GM13977 (cell line): ENCODE measurements at regions not wholly inside any gene's neighbourhood (a gene's known extent, or its start where the extent isn't known, plus 50 kb on each side); places are given as distances from the start of the nearest gene placed in this dataset.
A peak's percentile ranks its signal among the peaks of the same experiment; 100 is the strongest.

Source experiments
- DNase-seq: peaks from one replicate; pipeline ENCODE4 v3.0.0; 2012; ENCODE audit warnings: low spot score
- in situ Hi-C: fragments of 300-500 bp; cut with MboI; formaldehyde crosslinking; loops from one replicate; pipeline ENCODE4 v1.12.0; 2022; ENCODE audit warnings: low sequenced_read_pairs, low pct_unique_long_range_greater_than_20kb, mixed read lengths, inconsistent platforms; ENCODE audit not compliant: unreplicated experiment
- TF ChIP-seq, protein P1 (sequence below): IDR thresholded peaks from 2 replicates; pipeline ENCODE4 v1.5.1; 2012; ENCODE audit warnings: mild to moderate bottlenecking, control low read depth; ENCODE audit not compliant: insufficient read depth; ENCODE audit errors: extremely low read depth, missing control alignments

DNA sequence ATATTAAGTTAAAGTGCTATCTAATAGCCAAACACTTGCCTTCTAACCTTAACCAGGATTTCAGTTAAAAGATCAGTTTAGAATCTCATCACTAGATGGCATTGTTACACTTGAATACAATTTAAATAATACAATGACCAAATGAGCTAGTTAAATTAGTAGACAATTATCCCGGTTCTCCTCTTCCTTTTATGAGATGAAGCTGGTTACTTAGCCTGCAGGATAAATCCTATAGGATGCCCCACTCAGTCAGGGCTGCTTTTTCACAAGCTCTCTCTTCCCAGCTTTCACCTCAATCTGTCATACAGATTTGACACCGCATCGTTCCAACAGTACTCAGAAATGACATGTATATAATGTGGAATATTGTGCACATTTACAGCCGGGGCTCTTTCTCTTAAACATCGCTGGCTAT is 678.8 kb downstream of the KCNJ3 start:
- in situ Hi-C loops, result loop anchor here (25.0 kb wide), 1 partner anchor 435 kb away; no protein-coding TSS in a partner anchor
- no peak for DNase-seq
- TF ChIP-seq, protein P1, sequence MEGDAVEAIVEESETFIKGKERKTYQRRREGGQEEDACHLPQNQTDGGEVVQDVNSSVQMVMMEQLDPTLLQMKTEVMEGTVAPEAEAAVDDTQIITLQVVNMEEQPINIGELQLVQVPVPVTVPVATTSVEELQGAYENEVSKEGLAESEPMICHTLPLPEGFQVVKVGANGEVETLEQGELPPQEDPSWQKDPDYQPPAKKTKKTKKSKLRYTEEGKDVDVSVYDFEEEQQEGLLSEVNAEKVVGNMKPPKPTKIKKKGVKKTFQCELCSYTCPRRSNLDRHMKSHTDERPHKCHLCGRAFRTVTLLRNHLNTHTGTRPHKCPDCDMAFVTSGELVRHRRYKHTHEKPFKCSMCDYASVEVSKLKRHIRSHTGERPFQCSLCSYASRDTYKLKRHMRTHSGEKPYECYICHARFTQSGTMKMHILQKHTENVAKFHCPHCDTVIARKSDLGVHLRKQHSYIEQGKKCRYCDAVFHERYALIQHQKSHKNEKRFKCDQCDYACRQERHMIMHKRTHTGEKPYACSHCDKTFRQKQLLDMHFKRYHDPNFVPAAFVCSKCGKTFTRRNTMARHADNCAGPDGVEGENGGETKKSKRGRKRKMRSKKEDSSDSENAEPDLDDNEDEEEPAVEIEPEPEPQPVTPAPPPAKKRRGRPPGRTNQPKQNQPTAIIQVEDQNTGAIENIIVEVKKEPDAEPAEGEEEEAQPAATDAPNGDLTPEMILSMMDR, result peak; percentile 42

DNA sequence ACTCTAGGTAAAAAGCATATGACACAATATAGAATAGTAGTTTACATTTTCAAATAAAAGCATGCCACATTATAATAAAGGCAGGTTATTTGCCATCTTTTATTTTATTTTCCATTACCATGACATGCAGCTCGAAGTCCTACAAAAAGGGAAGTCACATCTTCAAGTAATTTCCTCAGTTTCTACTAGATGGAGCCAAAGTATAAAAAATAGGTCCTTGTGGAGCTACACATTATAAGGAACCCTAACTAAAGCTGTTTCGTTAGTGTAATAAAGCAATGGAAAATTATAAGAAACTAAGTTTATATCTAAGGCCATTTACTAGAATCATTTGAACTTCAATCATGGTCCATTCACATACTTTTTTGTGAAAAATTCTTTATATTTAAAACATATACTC is 674.5 kb downstream of the KCNJ3 start:
- TF ChIP-seq, protein P1, result peak; percentile 17
- no peak for DNase-seq
- in situ Hi-C loops, result no loop called here

DNA sequence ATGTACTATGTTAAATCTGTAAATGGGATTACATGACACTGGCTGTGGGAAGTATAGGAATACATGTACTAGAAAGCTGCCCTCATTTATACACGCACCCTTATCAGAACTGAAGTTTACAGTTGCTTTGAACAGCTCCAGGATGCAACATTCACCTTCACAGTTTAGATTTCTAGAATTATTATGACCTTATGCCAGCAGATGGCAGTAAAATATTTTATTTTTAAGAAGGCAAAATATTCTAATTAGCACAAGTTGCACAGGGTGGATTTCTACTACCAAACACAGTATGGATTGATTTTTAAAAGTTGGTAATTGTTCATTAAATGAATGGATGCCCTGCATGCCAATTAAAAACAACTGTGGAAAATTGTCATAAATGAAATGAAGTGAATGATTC is 670.4 kb downstream of the KCNJ3 start:
- in situ Hi-C loops, result no loop called here
- no peak for DNase-seq
- TF ChIP-seq, protein P1, result peak; percentile 24

DNA sequence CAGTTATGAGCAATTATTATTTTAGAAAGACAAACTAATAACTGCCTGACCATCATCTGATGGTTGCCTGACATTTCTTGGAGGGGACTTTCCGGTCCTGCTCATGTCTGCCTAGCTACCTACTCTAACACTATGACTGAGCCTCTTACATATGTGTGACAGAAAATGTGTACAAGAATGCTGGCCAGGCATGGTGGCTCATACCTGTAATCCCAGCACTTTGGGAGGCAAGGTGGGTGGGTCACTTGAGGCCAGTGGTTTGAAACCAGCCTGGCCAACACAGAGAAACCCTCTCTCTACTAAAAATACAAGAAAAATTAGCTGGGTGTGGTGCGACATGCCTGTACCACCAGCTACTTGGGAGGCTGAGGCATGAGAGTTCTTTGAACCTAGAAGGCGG is 666.3 kb downstream of the KCNJ3 start:
- in situ Hi-C loops, result no loop called here
- no peak for DNase-seq
- TF ChIP-seq, protein P1, result no peak

DNA sequence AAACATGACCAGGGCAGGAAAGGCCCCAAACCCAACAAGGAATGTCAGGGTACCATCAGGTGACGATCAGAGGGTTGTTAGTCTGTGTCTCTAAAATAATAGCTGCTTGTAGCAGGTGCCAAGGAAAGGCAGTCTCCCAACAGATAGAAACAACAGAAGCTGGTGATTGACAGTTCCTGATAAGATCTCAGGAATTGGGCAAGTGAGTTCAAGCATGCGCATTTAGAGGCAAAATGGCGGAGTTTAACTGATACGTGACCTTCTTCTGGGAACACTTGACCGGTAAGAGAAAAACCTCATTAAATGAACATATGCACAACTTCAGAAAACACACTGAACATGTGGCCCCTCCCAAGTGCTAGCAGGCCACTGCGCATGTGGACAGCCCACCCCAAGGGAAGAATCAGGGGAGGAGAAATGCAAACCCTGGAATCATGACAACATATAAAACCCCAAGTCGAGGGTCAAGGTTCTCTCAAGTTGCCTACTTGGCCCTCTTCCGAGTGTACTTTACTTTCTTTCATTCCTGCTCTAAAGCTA is 664.9 kb downstream of the KCNJ3 start:
- DNase-seq, result no peak
- in situ Hi-C loops, result no loop called here
- TF ChIP-seq, protein P1, result no peak

DNA sequence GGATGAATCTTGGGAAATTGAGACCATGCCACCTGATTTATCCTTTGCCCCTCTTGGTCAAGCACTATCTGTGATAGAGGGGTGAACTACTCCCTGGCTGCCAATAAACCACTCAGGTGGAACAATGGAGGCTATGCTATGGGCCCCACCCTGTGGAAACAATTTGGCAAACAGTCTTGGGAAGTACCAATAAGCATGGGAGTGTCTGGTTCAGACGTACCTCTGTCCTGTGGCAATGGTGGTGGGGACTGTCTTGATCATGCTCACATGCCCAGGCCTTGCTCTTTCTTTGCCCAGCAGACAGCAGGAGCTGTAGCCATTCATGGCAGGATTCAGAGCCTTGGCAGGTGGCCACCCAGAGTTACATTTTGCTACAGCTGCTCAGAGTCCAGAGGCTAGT is 658.7 kb downstream of the KCNJ3 start:
- DNase-seq, result no peak
- in situ Hi-C loops, result no loop called here
- TF ChIP-seq, protein P1, result no peak

DNA sequence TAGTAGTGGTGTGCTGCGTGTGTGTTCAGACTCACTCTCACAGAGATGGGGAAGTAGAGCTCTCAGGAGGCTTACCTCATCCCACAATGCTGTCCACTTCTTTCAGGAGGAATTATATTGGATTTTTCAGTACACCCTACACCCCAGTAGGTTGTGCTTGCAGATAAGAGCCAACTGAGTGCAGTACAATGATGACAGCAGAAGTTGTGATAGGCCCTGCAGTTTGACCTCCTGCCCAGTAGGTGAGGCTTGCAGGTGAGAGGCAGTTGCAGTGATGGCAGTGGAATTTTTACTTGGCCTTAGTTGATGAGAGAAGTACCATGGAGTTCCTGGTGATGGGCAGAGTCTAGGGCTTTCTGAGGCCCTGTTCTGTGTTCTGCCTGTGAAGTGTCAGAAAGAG is 657.8 kb downstream of the KCNJ3 start:
- in situ Hi-C loops, result no loop called here
- TF ChIP-seq, protein P1, result no peak
- no peak for DNase-seq
